ENCODE measurements at regions not wholly inside any gene's neighbourhood (a gene's known extent, or its start where the extent isn't known, plus 50 kb on each side); places are given as distances from the start of the nearest gene placed in this dataset.

DNA sequence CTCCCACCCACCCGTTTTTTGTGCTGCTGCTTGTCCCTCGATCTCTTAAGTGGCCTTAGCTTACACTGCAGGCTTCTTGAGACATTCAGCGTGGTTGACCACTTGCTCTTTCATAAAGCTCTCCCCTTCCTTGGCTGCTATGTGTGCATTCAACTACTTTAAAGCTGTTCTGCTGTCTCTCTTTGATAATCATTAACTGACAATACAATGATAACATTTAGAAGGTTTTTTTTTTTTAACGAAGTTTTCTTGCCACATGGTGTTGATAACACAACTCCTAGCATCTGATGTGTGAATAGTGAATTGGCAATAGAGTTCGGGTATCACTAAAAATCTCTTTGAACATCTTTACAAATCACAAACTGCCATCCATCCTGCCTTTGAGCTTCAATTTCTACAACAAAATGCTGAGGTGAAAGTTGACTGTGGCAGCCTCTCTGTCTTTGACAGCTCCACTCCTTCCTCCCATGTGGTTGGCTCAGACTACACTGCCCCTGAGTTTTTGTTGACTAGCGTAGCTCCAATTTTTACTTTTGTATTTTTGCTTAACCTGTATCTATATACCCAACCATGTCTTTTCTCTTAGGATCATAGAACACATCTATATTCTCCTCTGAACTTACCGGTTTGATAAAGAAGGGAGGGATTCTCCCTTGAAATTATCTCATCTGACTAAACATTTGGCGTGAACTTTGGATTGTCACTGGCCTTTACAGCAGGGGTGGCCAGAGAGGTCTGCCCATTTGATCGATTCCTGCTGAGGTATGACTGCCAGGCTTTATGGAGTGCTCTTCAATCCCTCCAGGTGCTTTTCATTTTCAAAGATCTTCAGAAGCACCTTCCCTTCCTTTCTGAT, 409.4 kb upstream of the CD180 start:
- peak overlapping the region; percentile 18 to 34 (median 27) for H3K4me3 ChIP-seq (ENCODE audit: low read depth in 1 of 3, low read length in 3 of 3)
- DNase-seq (ENCODE audit: low spot score) = no peak
- H3K9me3 ChIP-seq (ENCODE audit: control insufficient read depth in 4 of 4, low read length in 3 of 4) = no peaks in the 10 kb centered on the region
- H3K36me3 ChIP-seq (ENCODE audit: control insufficient read depth in 4 of 4, insufficient read depth in 3 of 4, low read depth in 1 of 4, low read length in 3 of 4) = no peaks in the 10 kb centered on the region
- peak overlapping the region in 1 of 2 donors; percentile 46 for H3K9ac ChIP-seq (ENCODE audit: low read depth in 1 of 2, low read length in 2 of 2)
- peaks cover 0 to 31% (median 19%) of the 10 kb centered on the region in 4 donors for H3K4me1 ChIP-seq (ENCODE audit: control insufficient read depth in 4 of 4, insufficient read depth in 4 of 4, low read length in 3 of 4)
- 26% methylated on average over 9 of the region's 9 CpGs for WGBS
- TF ChIP-seq YY1 (IDR thresholded peaks at IDR 0.05) = peak; percentile 74
- no peak for TF ChIP-seq GABPA (IDR thresholded peaks at IDR 0.05 in 1 of 2, conservative IDR thresholded peaks at IDR 0.05 in 1 of 2)
- peak; percentile 54 to 69 for TF ChIP-seq RAD21 (IDR thresholded peaks at IDR 0.05)
- TF ChIP-seq SP1 (IDR thresholded peaks at IDR 0.05) = peak; percentile 90
- peak; percentile 38 for TF ChIP-seq FOXA2 (IDR thresholded peaks at IDR 0.05)
- TF ChIP-seq, protein P1, sequence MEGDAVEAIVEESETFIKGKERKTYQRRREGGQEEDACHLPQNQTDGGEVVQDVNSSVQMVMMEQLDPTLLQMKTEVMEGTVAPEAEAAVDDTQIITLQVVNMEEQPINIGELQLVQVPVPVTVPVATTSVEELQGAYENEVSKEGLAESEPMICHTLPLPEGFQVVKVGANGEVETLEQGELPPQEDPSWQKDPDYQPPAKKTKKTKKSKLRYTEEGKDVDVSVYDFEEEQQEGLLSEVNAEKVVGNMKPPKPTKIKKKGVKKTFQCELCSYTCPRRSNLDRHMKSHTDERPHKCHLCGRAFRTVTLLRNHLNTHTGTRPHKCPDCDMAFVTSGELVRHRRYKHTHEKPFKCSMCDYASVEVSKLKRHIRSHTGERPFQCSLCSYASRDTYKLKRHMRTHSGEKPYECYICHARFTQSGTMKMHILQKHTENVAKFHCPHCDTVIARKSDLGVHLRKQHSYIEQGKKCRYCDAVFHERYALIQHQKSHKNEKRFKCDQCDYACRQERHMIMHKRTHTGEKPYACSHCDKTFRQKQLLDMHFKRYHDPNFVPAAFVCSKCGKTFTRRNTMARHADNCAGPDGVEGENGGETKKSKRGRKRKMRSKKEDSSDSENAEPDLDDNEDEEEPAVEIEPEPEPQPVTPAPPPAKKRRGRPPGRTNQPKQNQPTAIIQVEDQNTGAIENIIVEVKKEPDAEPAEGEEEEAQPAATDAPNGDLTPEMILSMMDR (IDR thresholded peaks at IDR 0.05; ENCODE audit: low read depth, low read length, missing input control) = no peak
- TF ChIP-seq RXRA (IDR thresholded peaks at IDR 0.05) = peak; percentile 85 to 87
- peak; percentile 46 for TF ChIP-seq MAX (IDR thresholded peaks at IDR 0.05)
- TF ChIP-seq, protein P2, sequence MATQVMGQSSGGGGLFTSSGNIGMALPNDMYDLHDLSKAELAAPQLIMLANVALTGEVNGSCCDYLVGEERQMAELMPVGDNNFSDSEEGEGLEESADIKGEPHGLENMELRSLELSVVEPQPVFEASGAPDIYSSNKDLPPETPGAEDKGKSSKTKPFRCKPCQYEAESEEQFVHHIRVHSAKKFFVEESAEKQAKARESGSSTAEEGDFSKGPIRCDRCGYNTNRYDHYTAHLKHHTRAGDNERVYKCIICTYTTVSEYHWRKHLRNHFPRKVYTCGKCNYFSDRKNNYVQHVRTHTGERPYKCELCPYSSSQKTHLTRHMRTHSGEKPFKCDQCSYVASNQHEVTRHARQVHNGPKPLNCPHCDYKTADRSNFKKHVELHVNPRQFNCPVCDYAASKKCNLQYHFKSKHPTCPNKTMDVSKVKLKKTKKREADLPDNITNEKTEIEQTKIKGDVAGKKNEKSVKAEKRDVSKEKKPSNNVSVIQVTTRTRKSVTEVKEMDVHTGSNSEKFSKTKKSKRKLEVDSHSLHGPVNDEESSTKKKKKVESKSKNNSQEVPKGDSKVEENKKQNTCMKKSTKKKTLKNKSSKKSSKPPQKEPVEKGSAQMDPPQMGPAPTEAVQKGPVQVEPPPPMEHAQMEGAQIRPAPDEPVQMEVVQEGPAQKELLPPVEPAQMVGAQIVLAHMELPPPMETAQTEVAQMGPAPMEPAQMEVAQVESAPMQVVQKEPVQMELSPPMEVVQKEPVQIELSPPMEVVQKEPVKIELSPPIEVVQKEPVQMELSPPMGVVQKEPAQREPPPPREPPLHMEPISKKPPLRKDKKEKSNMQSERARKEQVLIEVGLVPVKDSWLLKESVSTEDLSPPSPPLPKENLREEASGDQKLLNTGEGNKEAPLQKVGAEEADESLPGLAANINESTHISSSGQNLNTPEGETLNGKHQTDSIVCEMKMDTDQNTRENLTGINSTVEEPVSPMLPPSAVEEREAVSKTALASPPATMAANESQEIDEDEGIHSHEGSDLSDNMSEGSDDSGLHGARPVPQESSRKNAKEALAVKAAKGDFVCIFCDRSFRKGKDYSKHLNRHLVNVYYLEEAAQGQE (IDR thresholded peaks at IDR 0.05) = peak; percentile 65
- peak; percentile 64 for TF ChIP-seq NR2F2 (IDR thresholded peaks at IDR 0.05)
- peak; percentile 90 for TF ChIP-seq HNF4G (IDR thresholded peaks at IDR 0.05)
- peak; percentile 93 to 94 for TF ChIP-seq HNF4A (conservative IDR thresholded peaks at IDR 0.05)
- TF ChIP-seq FOXA1 (IDR thresholded peaks at IDR 0.05) = no peak
- TF ChIP-seq, protein P3, sequence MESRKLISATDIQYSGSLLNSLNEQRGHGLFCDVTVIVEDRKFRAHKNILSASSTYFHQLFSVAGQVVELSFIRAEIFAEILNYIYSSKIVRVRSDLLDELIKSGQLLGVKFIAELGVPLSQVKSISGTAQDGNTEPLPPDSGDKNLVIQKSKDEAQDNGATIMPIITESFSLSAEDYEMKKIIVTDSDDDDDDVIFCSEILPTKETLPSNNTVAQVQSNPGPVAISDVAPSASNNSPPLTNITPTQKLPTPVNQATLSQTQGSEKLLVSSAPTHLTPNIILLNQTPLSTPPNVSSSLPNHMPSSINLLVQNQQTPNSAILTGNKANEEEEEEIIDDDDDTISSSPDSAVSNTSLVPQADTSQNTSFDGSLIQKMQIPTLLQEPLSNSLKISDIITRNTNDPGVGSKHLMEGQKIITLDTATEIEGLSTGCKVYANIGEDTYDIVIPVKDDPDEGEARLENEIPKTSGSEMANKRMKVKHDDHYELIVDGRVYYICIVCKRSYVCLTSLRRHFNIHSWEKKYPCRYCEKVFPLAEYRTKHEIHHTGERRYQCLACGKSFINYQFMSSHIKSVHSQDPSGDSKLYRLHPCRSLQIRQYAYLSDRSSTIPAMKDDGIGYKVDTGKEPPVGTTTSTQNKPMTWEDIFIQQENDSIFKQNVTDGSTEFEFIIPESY (IDR thresholded peaks at IDR 0.05) = peak; percentile 48
- no peak for TF ChIP-seq EGR1 (IDR thresholded peaks at IDR 0.05; ENCODE audit: low read depth in 2 of 2)
- TF ChIP-seq, protein P4, sequence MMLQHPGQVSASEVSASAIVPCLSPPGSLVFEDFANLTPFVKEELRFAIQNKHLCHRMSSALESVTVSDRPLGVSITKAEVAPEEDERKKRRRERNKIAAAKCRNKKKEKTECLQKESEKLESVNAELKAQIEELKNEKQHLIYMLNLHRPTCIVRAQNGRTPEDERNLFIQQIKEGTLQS (IDR thresholded peaks at IDR 0.05) = peak; percentile 47
- peak; percentile 35 for TF ChIP-seq TAF1 (conservative IDR thresholded peaks at IDR 0.05)
- peak; percentile 52 to 84 for TF ChIP-seq JUND (IDR thresholded peaks at IDR 0.05)
- H3K27ac ChIP-seq (ENCODE audit: low read depth in 1 of 2, low read length in 2 of 2) = peak overlapping the region; percentile 47 to 69
- H3K27me3 ChIP-seq (ENCODE audit: control insufficient read depth in 4 of 4, insufficient read depth in 4 of 4, low read length in 3 of 4) = no peaks in the 10 kb centered on the region

Data from liver (tissue), 8 donors.